ENCODE measurements at regions not wholly inside any gene's neighbourhood (a gene's known extent, or its start where the extent isn't known, plus 50 kb on each side); places are given as distances from the start of the nearest gene placed in this dataset.

GRCh38 chr10:124240839-124241291 is 147.5 kb upstream of the CHST15 start:
- ChIA-PET CTCF (interaction anchor here (0.7 to 3.9 kb wide), 7 partner anchors 11 to 246 kb away, joined by 3 to 20 read pairs (median 4); no protein-coding TSS in a partner anchor), POLR2A (no interaction called here)
- Mint-ChIP-seq H3K27me3 (ENCODE audit: low read depth) (peaks cover 4% of the 10 kb centered on the region; the same call in 1 of the 2 replicates), H3K36me3 (no peaks in the 10 kb centered on the region), H3K9me3 (0 out of 2 replicates have a peak, but pooled peaks cover 6% of the 10 kb centered on the region), H3K4me3 (no peak overlapping the region), H3K27ac (no peak overlapping the region), H3K4me1 (peaks cover 22% of the 10 kb centered on the region)
- ATAC-seq (peak; percentile 82), DNase-seq (ENCODE audit: low spot score) (peak; percentile 18)
- TF ChIP-seq ETV6 (CRISPR knock-in tag; IDR thresholded peaks at IDR 0.05) (no peak), ZNF423 (CRISPR knock-in tag; IDR thresholded peaks at IDR 0.05) (peak; percentile 74; the same call in 1 of the 2 replicates), JUN (CRISPR knock-in tag; IDR thresholded peaks at IDR 0.05) (no peak), PRDM15 (CRISPR knock-in tag; IDR thresholded peaks at IDR 0.05) (no peak)

DNA sequence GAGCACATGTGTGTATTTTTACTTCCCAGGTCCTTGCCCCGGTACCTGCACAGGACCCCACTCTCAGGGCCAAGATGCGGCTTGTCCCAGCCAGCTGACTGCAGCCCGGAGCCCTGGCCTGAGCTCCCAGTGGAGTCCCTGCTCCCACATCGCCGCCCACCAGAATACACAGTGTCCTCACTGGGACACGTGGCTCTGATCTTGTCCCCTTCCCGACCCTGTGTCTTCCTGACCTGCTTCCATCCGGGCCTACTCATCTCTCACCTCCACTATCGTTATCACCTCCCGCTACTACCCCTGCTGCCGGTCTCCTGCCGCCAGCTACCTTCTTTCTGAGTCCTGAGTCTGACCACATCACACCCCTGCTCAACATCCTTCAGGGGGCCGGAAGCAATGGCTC is 146.3 kb upstream of the CHST15 start:
- DNase-seq (ENCODE audit: low spot score), result peak; percentile 11
- H3K27me3 Mint-ChIP-seq (ENCODE audit: low read depth), result peaks cover 4% of the 10 kb centered on the region; the same call in 1 of the 2 replicates
- ChIA-PET POLR2A (no interaction called here), CTCF (interaction anchor here (1.1 to 3.9 kb wide), 3 partner anchors 113 to 245 kb away, joined by 4 to 20 read pairs (median 5); no protein-coding TSS in a partner anchor)
- 0 out of 2 replicates have a peak, but pooled peaks cover 6% of the 10 kb centered on the region for H3K9me3 Mint-ChIP-seq
- TF ChIP-seq, protein P1, sequence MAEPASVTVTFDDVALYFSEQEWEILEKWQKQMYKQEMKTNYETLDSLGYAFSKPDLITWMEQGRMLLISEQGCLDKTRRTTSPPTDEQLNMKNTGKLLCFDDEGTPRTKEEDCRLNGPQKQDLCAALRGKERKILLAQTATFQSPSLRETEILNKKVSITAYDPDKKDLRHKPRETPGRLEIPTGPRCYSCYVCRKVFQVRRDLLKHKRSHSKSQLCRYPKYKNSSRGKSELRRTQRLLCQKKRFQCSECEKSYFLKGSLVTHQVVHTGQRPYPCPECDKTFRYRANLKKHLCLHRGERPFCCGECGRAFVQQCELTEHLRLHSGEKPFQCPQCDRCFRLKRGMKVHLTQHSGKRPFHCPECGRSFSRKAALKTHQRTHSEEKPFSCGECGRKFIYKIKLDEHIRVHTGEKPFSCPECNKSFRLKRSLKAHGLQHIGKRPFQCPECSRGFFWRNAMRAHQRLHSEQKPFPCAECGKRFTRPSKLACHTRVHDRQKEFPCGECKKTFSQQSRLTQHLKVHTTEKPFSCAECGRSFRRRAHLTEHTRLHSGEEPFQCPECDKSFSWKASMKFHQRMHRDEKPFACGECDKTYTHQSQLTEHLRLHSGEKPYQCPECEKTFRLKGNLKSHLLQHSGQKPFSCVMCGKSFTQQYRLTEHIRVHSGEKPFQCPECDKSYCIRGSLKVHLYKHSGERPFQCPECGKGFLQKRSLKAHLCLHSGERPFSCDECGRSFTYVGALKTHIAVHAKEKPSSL (CRISPR knock-in tag; conservative IDR thresholded peaks at IDR 0.05), result no peak
- TF ChIP-seq NR2C2 (CRISPR knock-in tag; IDR thresholded peaks at IDR 0.05) (no peak), ZMAT4 (CRISPR knock-in tag; IDR thresholded peaks at IDR 0.05) (no peak), ZNF532 (CRISPR knock-in tag; IDR thresholded peaks at IDR 0.05; ENCODE audit: borderline replicate concordance) (no peak), JUN (CRISPR knock-in tag; IDR thresholded peaks at IDR 0.05) (no peak), GABPB1 (CRISPR knock-in tag; IDR thresholded peaks at IDR 0.05) (no peak), TEAD1 (CRISPR knock-in tag; IDR thresholded peaks at IDR 0.05) (no peak), ZNF423 (CRISPR knock-in tag; IDR thresholded peaks at IDR 0.05) (no peak)
- TF ChIP-seq, protein P2, sequence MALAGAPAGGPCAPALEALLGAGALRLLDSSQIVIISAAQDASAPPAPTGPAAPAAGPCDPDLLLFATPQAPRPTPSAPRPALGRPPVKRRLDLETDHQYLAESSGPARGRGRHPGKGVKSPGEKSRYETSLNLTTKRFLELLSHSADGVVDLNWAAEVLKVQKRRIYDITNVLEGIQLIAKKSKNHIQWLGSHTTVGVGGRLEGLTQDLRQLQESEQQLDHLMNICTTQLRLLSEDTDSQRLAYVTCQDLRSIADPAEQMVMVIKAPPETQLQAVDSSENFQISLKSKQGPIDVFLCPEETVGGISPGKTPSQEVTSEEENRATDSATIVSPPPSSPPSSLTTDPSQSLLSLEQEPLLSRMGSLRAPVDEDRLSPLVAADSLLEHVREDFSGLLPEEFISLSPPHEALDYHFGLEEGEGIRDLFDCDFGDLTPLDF (CRISPR knock-in tag; IDR thresholded peaks at IDR 0.05), result no peak
- no peak overlapping the region for H3K4me3 Mint-ChIP-seq
- H3K4me1 Mint-ChIP-seq, result peaks cover 22% of the 10 kb centered on the region
- ATAC-seq, result no peak
- H3K27ac Mint-ChIP-seq, result peak overlapping the region; percentile 23; the same call in 1 of the 2 replicates
- H3K36me3 Mint-ChIP-seq, result no peaks in the 10 kb centered on the region

All from WTC11 (cell line).